Activated CD4-positive, alpha-beta T cell treated with anti-CD3 and anti-CD28 coated beads for 36 hours (primary cell): ENCODE measurements at regions not wholly inside any gene's neighbourhood (a gene's known extent, or its start where the extent isn't known, plus 50 kb on each side); places are given as distances from the start of the nearest gene placed in this dataset.

Source experiments
- ATAC-seq: fragments of 200-7000 bp; cut with Tn5 transposase; one replicate; pipeline ENCODE4 v1.10.0; 2021; ENCODE audit warnings: mild to moderate bottlenecking, moderate library complexity
- CTCF ChIA-PET: fragments of 350-600 bp; sonication (Branson Sonifier 250); formaldehyde crosslinking; loops from one replicate; lab custom pipeline; 2021; ENCODE audit warnings: antibody characterized with exemption; lab: Charles Lee
- POLR2A ChIA-PET: fragments of 350-600 bp; sonication (Branson Sonifier 250); formaldehyde crosslinking; loops from one replicate; lab custom pipeline; 2021; ENCODE audit warnings: antibody characterized with exemption, inconsistent platforms; lab: Charles Lee
- DNase-seq: peaks from one replicate; pipeline ENCODE4 v3.0.0-alpha.2; 2020
- H3K27ac Mint-ChIP-seq: one replicate; pipeline ENCODE4 v1.8.0; 2021; ENCODE audit warnings: mixed read lengths
- H3K27me3 Mint-ChIP-seq: one replicate; pipeline ENCODE4 v1.8.0; 2021; ENCODE audit warnings: mixed read lengths
- H3K36me3 Mint-ChIP-seq: one replicate; pipeline ENCODE4 v1.8.0; 2021; ENCODE audit warnings: low read depth, mixed read lengths
- H3K4me1 Mint-ChIP-seq: one replicate; pipeline ENCODE4 v1.8.0; 2021; ENCODE audit warnings: mixed read lengths
- H3K4me3 Mint-ChIP-seq: one replicate; pipeline ENCODE4 v1.8.0; 2021; ENCODE audit warnings: mild to moderate bottlenecking, moderate library complexity, mixed read lengths
- H3K9me3 Mint-ChIP-seq: one replicate; pipeline ENCODE4 v1.8.0; 2021; ENCODE audit warnings: low read depth, mixed read lengths
- intact Hi-C, 2 experiments: fragments of 100-400 bp; cut with DNase I in 1 of 2; cut with micrococcal nuclease in 1 of 2; formaldehyde crosslinking; loops; one replicate each; pipeline versions ENCODE4 v1.14.2 to v1.15.1; 2022 to 2024; cut with DNase I, micrococcal nuclease

GRCh38 chr6:54991761-54992330, 145.3 kb downstream of the FAM83B start:
- no peaks in the 10 kb centered on the region for H3K4me1 Mint-ChIP-seq
- ATAC-seq (no peak), DNase-seq (no peak)
- CTCF ChIA-PET, result no interaction called here
- intact Hi-C loops, result loop anchor here in 1 of 2 experiments (2.0 kb wide), 1 partner anchor 273 kb away; no protein-coding TSS in a partner anchor
- peaks cover 2% of the 10 kb centered on the region for H3K9me3 Mint-ChIP-seq
- H3K4me3 Mint-ChIP-seq, result no peak overlapping the region
- no peaks in the 10 kb centered on the region for H3K27me3 Mint-ChIP-seq
- H3K27ac Mint-ChIP-seq, result no peak overlapping the region
- no peaks in the 10 kb centered on the region for H3K36me3 Mint-ChIP-seq
- POLR2A ChIA-PET, result no interaction called here

DNA sequence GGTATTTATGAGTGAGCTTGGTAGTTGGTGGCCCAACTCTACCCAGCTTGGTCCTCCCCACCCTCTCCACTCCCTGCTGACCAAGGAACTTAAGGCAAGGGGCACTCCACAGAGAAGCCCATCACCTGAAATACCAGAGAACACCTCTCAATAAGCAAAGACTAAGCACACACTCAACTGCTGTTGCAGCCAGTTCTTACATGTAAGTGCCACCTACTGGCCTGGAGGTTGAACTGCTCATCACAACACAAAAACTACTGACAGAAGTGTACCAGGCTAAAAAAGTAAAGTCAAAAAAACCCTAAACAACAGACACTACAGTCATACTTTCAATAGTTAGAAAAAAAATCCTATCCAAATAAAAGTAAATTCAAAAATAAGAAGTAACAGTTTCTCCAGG, 146.2 kb downstream of the FAM83B start:
- ChIA-PET POLR2A (no interaction called here), CTCF (interaction anchor here (0.7 kb wide), 1 partner anchor 24 kb away, joined by 4 read pairs; no protein-coding TSS in a partner anchor)
- DNase-seq (no peak), ATAC-seq (no peak)
- H3K4me1 Mint-ChIP-seq, result no peaks in the 10 kb centered on the region
- no peak overlapping the region for H3K4me3 Mint-ChIP-seq
- no peaks in the 10 kb centered on the region for H3K36me3 Mint-ChIP-seq
- intact Hi-C loops, result loop anchor here in 1 of 2 experiments (2.0 kb wide), 1 partner anchor 274 kb away; no protein-coding TSS in a partner anchor
- H3K27ac Mint-ChIP-seq, result no peak overlapping the region
- H3K27me3 Mint-ChIP-seq, result no peaks in the 10 kb centered on the region
- H3K9me3 Mint-ChIP-seq, result no peaks in the 10 kb centered on the region

- H3K4me3 Mint-ChIP-seq, result no peak overlapping the region
- POLR2A ChIA-PET, result no interaction called here
- DNase-seq (no peak), ATAC-seq (no peak)
- CTCF ChIA-PET, result interaction anchor here (0.7 kb wide), 1 partner anchor 25 kb away, joined by 4 read pairs; no protein-coding TSS in a partner anchor
- no peaks in the 10 kb centered on the region for H3K4me1 Mint-ChIP-seq
- H3K27me3 Mint-ChIP-seq, result no peaks in the 10 kb centered on the region
- H3K27ac Mint-ChIP-seq, result no peak overlapping the region
- no peaks in the 10 kb centered on the region for H3K36me3 Mint-ChIP-seq
- H3K9me3 Mint-ChIP-seq, result no peaks in the 10 kb centered on the region
- intact Hi-C loops, result loop anchor here in 1 of 2 experiments (2.0 kb wide), 1 partner anchor 274 kb away; no protein-coding TSS in a partner anchor
Observed at GRCh38 chr6:54993294-54993693, 146.7 kb downstream of the FAM83B start.

- no peak overlapping the region for H3K4me3 Mint-ChIP-seq
- no peaks in the 10 kb centered on the region for H3K27me3 Mint-ChIP-seq
- H3K36me3 Mint-ChIP-seq, result no peaks in the 10 kb centered on the region
- ATAC-seq (no peak), DNase-seq (no peak)
- H3K27ac Mint-ChIP-seq, result no peak overlapping the region
- no peaks in the 10 kb centered on the region for H3K9me3 Mint-ChIP-seq
- intact Hi-C loops, result loop anchor here in 1 of 2 experiments (2.0 kb wide), 1 partner anchor 275 kb away; no protein-coding TSS in a partner anchor
- ChIA-PET POLR2A (no interaction called here), CTCF (interaction anchor here (1.0 kb wide), 1 partner anchor 12 kb away, joined by 3 read pairs; no protein-coding TSS in a partner anchor)
- H3K4me1 Mint-ChIP-seq, result no peaks in the 10 kb centered on the region
Observed at GRCh38 chr6:54993948-54994347, 147.4 kb downstream of the FAM83B start.

DNA sequence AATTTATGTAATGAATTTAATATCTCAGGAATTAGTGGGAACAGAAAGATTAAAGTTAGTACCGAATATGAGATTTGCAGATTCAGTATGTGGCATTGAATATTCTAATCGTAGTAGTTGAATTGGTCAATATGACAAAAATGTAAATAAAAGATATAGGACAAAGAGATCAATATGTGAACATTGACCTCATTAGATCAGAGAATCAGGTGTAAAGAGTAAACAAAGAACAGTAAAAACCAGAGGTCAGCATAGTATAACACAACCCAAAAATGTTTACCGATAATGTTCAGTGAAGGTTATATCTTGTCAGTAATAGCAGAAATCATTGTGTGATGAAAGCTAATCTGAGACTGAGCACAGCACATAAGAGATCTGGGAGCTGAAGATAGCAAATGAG, 152.0 kb downstream of the FAM83B start:
- Mint-ChIP-seq H3K36me3 (no peaks in the 10 kb centered on the region), H3K9me3 (peaks cover 2% of the 10 kb centered on the region), H3K4me3 (no peak overlapping the region), H3K27me3 (no peaks in the 10 kb centered on the region), H3K4me1 (no peaks in the 10 kb centered on the region), H3K27ac (no peak overlapping the region)
- ChIA-PET POLR2A (no interaction called here), CTCF (no interaction called here)
- no peak for DNase-seq
- ATAC-seq, result no peak
- intact Hi-C loops, result no loop called here

GRCh38 chr6:55003719-55004430, 157.3 kb downstream of the FAM83B start:
- ChIA-PET CTCF (no interaction called here), POLR2A (no interaction called here)
- intact Hi-C loops, result no loop called here
- Mint-ChIP-seq H3K27me3 (no peaks in the 10 kb centered on the region), H3K36me3 (no peaks in the 10 kb centered on the region), H3K27ac (no peak overlapping the region), H3K9me3 (peaks cover 2% of the 10 kb centered on the region), H3K4me3 (no peak overlapping the region), H3K4me1 (no peaks in the 10 kb centered on the region)
- ATAC-seq, result no peak
- no peak for DNase-seq

DNA sequence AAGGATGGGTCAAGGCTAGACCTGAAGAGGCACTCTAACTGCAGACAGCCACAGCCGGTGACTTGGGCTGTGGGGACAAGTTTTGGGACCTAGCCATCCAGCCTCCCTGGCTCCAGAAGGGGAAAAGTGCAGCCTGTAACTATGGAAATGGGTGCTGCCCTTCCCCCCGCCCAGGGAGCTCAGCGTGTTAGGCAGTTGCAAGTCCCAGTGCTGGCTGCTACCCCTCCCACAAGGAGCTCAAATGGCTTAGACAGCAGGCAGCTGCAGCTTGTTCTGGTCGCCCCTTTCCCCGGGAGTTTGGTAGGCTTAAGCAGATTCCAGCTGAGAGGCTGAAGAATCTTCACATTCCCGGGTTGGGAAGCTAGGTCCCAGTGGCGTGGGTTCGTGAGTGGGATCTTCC, 162.6 kb downstream of the FAM83B start:
- no peaks in the 10 kb centered on the region for H3K27me3 Mint-ChIP-seq
- ChIA-PET CTCF (interaction anchor here (0.6 kb wide), 1 partner anchor 990 kb away, joined by 3 read pairs; no protein-coding TSS in a partner anchor), POLR2A (no interaction called here)
- no peaks in the 10 kb centered on the region for H3K36me3 Mint-ChIP-seq
- ATAC-seq, result no peak
- H3K27ac Mint-ChIP-seq, result no peak overlapping the region
- H3K4me3 Mint-ChIP-seq, result no peak overlapping the region
- H3K9me3 Mint-ChIP-seq, result no peaks in the 10 kb centered on the region
- no peak for DNase-seq
- no peaks in the 10 kb centered on the region for H3K4me1 Mint-ChIP-seq
- intact Hi-C loops, result no loop called here

DNA sequence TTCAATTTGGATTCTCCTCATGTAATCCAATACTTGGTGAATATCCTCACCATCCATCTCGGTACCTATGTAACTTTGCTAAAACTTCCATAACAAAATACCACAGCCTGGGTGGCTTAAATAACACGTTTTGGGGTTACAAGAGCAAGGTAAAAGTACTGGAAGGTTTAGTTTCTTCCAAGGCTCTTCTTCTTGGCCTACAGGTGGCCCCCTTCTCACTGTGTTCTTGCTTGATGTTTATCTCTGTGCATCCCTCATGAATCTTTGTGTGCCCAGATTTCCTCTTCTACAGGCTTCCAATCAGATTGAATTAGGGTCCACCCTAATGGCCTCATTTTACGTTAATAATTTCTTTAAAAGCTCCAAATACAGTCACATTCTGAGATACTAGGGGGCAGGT, 163.3 kb upstream of the HCRTR2 start:
- Mint-ChIP-seq H3K27ac (no peak overlapping the region), H3K4me1 (no peaks in the 10 kb centered on the region), H3K36me3 (no peaks in the 10 kb centered on the region), H3K9me3 (no peaks in the 10 kb centered on the region), H3K4me3 (no peak overlapping the region), H3K27me3 (no peaks in the 10 kb centered on the region)
- CTCF ChIA-PET, result no interaction called here
- ATAC-seq (no peak), DNase-seq (no peak)
- intact Hi-C loops, result no loop called here
- POLR2A ChIA-PET, result no interaction called here

DNA sequence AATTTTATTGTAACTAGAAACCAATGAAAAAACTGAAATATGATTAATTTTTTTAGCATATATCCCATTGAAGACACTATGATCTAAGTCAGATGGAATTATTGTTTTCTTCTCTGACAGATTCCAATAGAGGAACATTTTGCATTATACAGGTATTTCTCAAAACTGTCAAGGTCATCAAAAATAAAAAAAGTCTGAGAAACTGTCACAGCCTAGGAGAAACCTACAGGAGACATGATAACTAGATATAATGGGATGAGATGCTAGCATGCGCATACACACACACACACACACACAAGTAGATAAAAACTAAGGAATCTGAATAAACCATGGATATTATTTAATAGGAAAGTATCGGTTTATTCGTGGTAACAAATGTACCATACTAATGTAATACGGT, 161.9 kb upstream of the HCRTR2 start:
- ATAC-seq, result no peak
- no peak for DNase-seq

DNA sequence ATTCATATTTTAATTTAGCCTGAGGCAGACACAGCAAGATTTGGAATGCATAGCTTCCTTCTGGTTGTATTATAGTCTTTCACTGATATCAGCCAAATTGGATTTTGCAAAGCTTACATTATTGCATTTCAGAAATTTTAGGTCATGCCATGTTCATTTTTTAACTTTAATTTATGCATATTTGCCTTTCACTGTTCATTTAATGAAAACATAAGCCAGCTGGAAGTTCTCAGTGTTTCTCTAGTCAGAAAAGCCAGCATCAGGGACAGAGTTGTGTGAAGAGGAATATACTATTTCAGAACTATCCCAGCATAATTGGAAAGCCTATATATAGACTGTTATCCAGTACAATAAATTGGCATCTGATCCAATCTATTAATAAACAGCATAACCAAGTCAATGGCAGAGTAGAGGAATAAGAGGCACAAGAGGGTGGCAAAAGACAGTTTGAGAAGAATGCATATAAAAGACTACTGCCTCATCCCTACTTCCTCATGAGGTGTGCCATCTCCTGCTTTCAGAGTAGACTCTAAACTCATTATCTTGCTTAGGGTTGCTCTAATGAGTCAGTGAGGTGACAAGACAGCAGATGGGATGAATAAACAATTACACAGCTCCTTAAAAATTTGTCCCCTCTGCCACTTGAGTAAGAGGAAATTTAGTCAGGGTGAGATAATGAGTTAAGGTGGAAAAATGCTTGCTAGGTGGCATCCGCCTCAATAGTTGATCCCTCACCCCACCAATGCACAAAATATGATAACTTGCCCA, 159.8 kb upstream of the HCRTR2 start:
- Mint-ChIP-seq H3K27ac (no peak overlapping the region), H3K9me3 (no peaks in the 10 kb centered on the region)
- intact Hi-C loops, result no loop called here

More for the DNA sequence above, 161.9 kb upstream of the HCRTR2 start:
- Mint-ChIP-seq H3K36me3 (no peaks in the 10 kb centered on the region), H3K27me3 (no peaks in the 10 kb centered on the region), H3K9me3 (no peaks in the 10 kb centered on the region), H3K4me1 (no peaks in the 10 kb centered on the region), H3K4me3 (no peak overlapping the region), H3K27ac (no peak overlapping the region)
- POLR2A ChIA-PET, result no interaction called here
- intact Hi-C loops, result no loop called here
- CTCF ChIA-PET, result no interaction called here

DNA sequence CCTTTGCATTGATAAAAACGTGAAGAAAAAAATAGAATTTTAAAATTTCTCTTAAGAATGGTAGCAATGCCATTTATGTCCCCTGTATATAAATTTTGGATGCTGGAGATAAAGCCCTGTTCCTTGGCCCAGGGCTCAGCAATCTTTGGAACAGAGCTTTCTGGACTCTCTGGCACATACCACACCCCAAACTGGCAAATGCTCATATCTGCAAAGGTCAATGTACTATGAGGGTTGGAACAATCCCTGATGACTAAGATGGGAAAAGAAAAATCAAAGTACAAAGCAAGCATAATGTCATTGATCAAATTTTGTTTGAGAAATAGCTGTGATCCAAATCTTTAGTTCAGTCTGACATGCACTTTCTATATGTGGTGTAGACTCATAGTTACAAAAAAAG, 158.1 kb upstream of the HCRTR2 start:
- no peak for ATAC-seq
- no peak overlapping the region for H3K4me3 Mint-ChIP-seq
- no peaks in the 10 kb centered on the region for H3K27me3 Mint-ChIP-seq
- POLR2A ChIA-PET, result no interaction called here
- H3K4me1 Mint-ChIP-seq, result no peaks in the 10 kb centered on the region
- no peaks in the 10 kb centered on the region for H3K36me3 Mint-ChIP-seq
- H3K27ac Mint-ChIP-seq, result no peak overlapping the region
- DNase-seq, result no peak
- intact Hi-C loops, result no loop called here
- no peaks in the 10 kb centered on the region for H3K9me3 Mint-ChIP-seq
- CTCF ChIA-PET, result no interaction called here

More for the DNA sequence above, 159.8 kb upstream of the HCRTR2 start:
- no peaks in the 10 kb centered on the region for H3K4me1 Mint-ChIP-seq
- POLR2A ChIA-PET, result no interaction called here
- H3K27me3 Mint-ChIP-seq, result no peaks in the 10 kb centered on the region
- H3K4me3 Mint-ChIP-seq, result no peak overlapping the region
- CTCF ChIA-PET, result interaction anchor here (0.6 kb wide), 1 partner anchor 867 kb away, joined by 3 read pairs; no protein-coding TSS in a partner anchor
- H3K36me3 Mint-ChIP-seq, result no peaks in the 10 kb centered on the region
- no peak for DNase-seq
- ATAC-seq, result no peak
